KMS-11 (cell line): ENCODE measurements at regions not wholly inside any gene's neighbourhood (a gene's known extent, or its start where the extent isn't known, plus 50 kb on each side); places are given as distances from the start of the nearest gene placed in this dataset.

Source experiments
- H2AFZ ChIP-seq: fragments of 200-600 bp; sonication (generic); 2 replicates; pipeline ENCODE4 v1.6.1; 2016; ENCODE audit warnings: antibody characterized with exemption, mixed run types, low read depth
- H3K27ac ChIP-seq: fragments of 200-600 bp; sonication (generic); 2 replicates; pipeline ENCODE4 v1.6.1; 2016; ENCODE audit warnings: mild to moderate bottlenecking, mixed run types
- H3K27me3 ChIP-seq: fragments of 200-600 bp; sonication (generic); 2 replicates; pipeline ENCODE4 v1.6.1; 2017; ENCODE audit warnings: mild to moderate bottlenecking, low read depth, mixed run types, moderate library complexity; ENCODE audit not compliant: insufficient read depth
- H3K36me3 ChIP-seq: fragments of 200-600 bp; sonication (generic); 2 replicates; pipeline ENCODE4 v1.6.1; 2017; ENCODE audit warnings: mild to moderate bottlenecking, mixed run types; ENCODE audit not compliant: insufficient read depth
- H3K4me1 ChIP-seq: fragments of 200-600 bp; sonication (generic); 2 replicates; pipeline ENCODE4 v1.6.1; 2016; ENCODE audit warnings: mild to moderate bottlenecking, low read depth, mixed run types; ENCODE audit not compliant: poor library complexity, severe bottlenecking
- H3K4me2 ChIP-seq: fragments of 200-600 bp; sonication (generic); 2 replicates; pipeline ENCODE4 v1.7.0; 2016; ENCODE audit warnings: mild to moderate bottlenecking, mixed run types
- H3K4me3 ChIP-seq: fragments of 200-600 bp; sonication (generic); IDR thresholded peaks from 2 replicates; pipeline ENCODE4 v1.6.1; 2017; ENCODE audit warnings: low read depth, low read length, mixed read lengths; ENCODE audit not compliant: insufficient read depth
- H3K79me2 ChIP-seq: fragments of 200-600 bp; sonication (generic); 2 replicates; pipeline ENCODE4 v1.6.1; 2016; ENCODE audit warnings: low read depth, mixed run types; ENCODE audit not compliant: insufficient read depth
- H3K9ac ChIP-seq: fragments of 200-600 bp; sonication (generic); 2 replicates; pipeline ENCODE4 v1.6.1; 2016; ENCODE audit warnings: mild to moderate bottlenecking, mixed run types
- H4K20me1 ChIP-seq: fragments of 200-600 bp; sonication (generic); 2 replicates; pipeline ENCODE4 v1.6.1; 2016; ENCODE audit warnings: mild to moderate bottlenecking, mixed run types; ENCODE audit not compliant: insufficient read depth
- CTCF ChIP-seq: fragments of 200-600 bp; sonication (generic); conservative IDR thresholded peaks from 2 replicates; pipeline ENCODE4 v1.6.1; 2017; ENCODE audit warnings: low read depth, mild to moderate bottlenecking, antibody characterized with exemption, low read length, moderate library complexity, mixed read lengths

- Histone ChIP-seq H2AFZ (no peak overlapping the region), H3K36me3 (no peaks in the 10 kb centered on the region), H3K4me2 (no peak overlapping the region)
Observed at GRCh38 chr2:4662161-4662779, 958.9 kb downstream of the DCDC2C start.

GRCh38 chr2:4668381-4668780 lies 965.0 kb downstream of the DCDC2C start:
- H3K36me3 ChIP-seq: no peaks in the 10 kb centered on the region
- H3K79me2 ChIP-seq: no peaks in the 10 kb centered on the region
- H3K27me3 ChIP-seq: no peaks in the 10 kb centered on the region
- no peak overlapping the region for H3K4me2 ChIP-seq
- H3K4me1 ChIP-seq: no peaks in the 10 kb centered on the region
- no peaks in the 10 kb centered on the region for H4K20me1 ChIP-seq
- TF ChIP-seq CTCF: no peak
- no peak overlapping the region for H3K27ac ChIP-seq
- H3K9ac ChIP-seq: no peak overlapping the region
- H3K4me3 ChIP-seq: no peak overlapping the region
- no peak overlapping the region for H2AFZ ChIP-seq

More at GRCh38 chr2:4662161-4662779, 958.9 kb downstream of the DCDC2C start:
- H3K79me2 ChIP-seq: no peaks in the 10 kb centered on the region
- H3K4me1 ChIP-seq: no peaks in the 10 kb centered on the region
- no peak overlapping the region for H3K9ac ChIP-seq
- H3K27ac ChIP-seq: no peak overlapping the region
- H4K20me1 ChIP-seq: no peaks in the 10 kb centered on the region
- no peaks in the 10 kb centered on the region for H3K27me3 ChIP-seq
- no peak for TF ChIP-seq CTCF
- no peak overlapping the region for H3K4me3 ChIP-seq

GRCh38 chr2:4670331-4670730 lies 967.0 kb downstream of the DCDC2C start:
- H3K36me3 ChIP-seq: no peaks in the 10 kb centered on the region
- no peak overlapping the region for H3K4me2 ChIP-seq
- H3K9ac ChIP-seq: no peak overlapping the region
- H2AFZ ChIP-seq: no peak overlapping the region
- H3K27me3 ChIP-seq: no peaks in the 10 kb centered on the region
- no peak for TF ChIP-seq CTCF
- H3K4me3 ChIP-seq: no peak overlapping the region
- H3K4me1 ChIP-seq: no peaks in the 10 kb centered on the region
- no peaks in the 10 kb centered on the region for H4K20me1 ChIP-seq
- H3K27ac ChIP-seq: no peak overlapping the region
- H3K79me2 ChIP-seq: no peaks in the 10 kb centered on the region

- Histone ChIP-seq H2AFZ (no peak overlapping the region), H3K27me3 (no peaks in the 10 kb centered on the region), H3K79me2 (no peaks in the 10 kb centered on the region), H4K20me1 (no peaks in the 10 kb centered on the region), H3K9ac (no peak overlapping the region), H3K36me3 (no peaks in the 10 kb centered on the region), H3K4me2 (no peak overlapping the region), H3K4me3 (no peak overlapping the region), H3K27ac (no peak overlapping the region), H3K4me1 (no peaks in the 10 kb centered on the region)
- TF ChIP-seq CTCF: no peak
Observed at GRCh38 chr2:4673025-4673489, 969.7 kb downstream of the DCDC2C start.
